GM12872 (cell line): ENCODE measurements at regions not wholly inside any gene's neighbourhood (a gene's known extent, or its start where the extent isn't known, plus 50 kb on each side); places are given as distances from the start of the nearest gene placed in this dataset.

Source experiments
- CTCF ChIP-seq: IDR thresholded peaks from 3 replicates; pipeline ENCODE4 v1.5.1; 2011; ENCODE audit warnings: low read depth, mild to moderate bottlenecking, low read length, moderate library complexity; ENCODE audit not compliant: insufficient read depth

DNA sequence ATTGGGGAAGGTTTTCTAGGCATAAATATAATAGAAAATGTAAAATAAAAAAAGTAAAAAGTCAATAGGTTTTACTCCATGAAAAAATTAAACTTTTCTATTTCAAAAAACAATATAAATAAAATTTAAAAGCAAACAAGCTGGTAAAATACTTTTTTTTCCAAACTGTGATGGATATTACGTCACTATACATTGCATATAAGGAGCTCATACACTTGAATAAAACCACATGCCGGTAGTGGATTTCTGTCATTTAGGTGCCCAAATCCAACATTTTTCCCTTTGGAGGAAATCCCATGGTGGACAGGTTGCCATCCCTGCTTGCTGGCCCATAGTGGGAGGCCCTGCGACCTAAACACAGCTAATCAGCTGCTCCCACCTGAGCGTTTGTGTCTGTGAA lies 289.4 kb upstream of the HNRNPA3 start:
- no peak for TF ChIP-seq CTCF

- TF ChIP-seq CTCF: no peak
Measured at GRCh38 chr2:176924909-176925534, 287.6 kb upstream of the HNRNPA3 start.

- TF ChIP-seq CTCF: no peak
Measured at GRCh38 chr2:176926453-176926852, 286.1 kb upstream of the HNRNPA3 start.

GRCh38 chr2:176931588-176932563 lies 280.7 kb upstream of the HNRNPA3 start:
- no peak for TF ChIP-seq CTCF

DNA sequence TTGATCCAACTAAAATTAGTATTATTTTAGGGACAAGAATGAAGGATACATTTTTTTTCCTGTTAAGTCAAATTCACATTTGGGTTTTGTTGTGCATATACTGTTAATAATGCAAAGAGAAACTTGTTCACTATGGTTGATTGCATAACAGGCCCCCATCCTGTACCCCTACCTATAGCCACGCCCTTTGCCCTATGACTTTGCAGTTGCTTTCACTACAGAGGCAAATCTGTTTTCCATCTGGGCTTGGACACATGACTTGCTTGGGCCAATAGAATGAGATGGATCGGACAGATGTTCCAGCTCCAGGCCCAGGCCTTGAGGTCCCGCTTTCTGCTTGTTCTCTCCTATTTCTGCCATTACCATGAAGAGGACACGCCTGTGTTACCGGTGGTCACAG lies 278.5 kb upstream of the HNRNPA3 start:
- TF ChIP-seq CTCF: no peak

DNA sequence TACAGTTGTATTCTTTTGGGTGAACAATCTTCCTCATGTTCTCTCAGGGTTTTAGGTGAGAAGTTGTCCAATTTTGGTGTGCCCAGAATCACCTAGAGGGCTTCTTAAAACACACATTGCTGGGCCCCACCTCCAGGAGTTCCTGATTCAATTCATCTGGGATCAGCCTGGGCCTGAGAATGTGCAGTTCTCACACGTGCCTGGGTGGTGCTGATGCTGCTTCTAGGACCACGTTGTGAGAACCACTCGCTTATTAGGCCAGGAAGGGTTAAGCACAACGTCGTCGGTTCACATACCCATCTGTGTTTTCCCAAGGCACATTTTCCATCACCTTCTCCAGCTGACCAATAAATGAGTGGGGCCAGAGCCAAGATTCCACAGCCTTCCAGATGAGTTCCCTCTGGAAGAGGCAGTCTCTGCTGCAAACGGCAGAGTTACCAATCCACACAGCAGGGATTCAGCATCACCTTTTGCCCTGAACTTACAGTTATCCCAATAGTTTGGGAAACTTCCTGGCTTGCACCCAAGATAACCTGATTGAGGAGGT lies 277.7 kb upstream of the HNRNPA3 start:
- TF ChIP-seq CTCF: no peak

DNA sequence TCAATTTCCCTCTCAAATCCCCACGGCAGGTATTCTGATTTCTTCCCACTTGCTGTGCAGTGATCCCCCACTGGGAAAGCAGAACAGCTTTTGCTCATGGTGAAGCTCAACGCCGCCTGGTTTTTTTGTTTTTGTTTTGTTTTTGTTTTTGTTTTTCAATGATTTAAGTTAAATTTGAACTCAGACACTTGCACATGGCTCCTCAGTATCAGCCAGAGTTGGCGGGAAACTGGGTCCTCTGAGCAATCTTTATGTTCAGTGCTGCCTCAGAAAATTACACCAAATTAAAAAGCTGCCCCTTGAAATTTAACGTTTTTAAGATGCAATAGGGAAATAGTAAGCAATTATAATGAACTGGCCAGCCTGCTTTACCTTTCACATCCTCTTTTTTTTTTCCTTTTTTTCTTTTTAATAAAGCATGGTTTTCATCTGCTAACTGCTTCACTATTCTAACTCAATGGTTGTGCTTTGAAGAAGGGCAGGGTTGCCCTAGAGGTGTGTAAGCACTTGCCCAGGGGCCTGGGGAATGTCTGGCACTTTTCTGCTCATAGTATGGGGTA lies 277.0 kb upstream of the HNRNPA3 start:
- no peak for TF ChIP-seq CTCF
